Activated CD4-positive, alpha-beta T cell treated with anti-CD3 and anti-CD28 coated beads, Interleukin-2, amount 10 ng/mL, durations not matched to agents 7 days and 5 days (primary cell): ENCODE measurements at regions not wholly inside any gene's neighbourhood (a gene's known extent, or its start where the extent isn't known, plus 50 kb on each side); places are given as distances from the start of the nearest gene placed in this dataset.
"Not testable (repeated sequence)": the region's sequence is repeated elsewhere in the genome, so short reads cannot be mapped to it uniquely, and the experiment has no call there.

ENCODE experiments used
- CTCF ChIA-PET: fragments of 350-600 bp; sonication (Branson Sonifier 250); formaldehyde crosslinking; loops from one replicate; lab custom pipeline; 2021; ENCODE audit warnings: antibody characterized with exemption; lab: Charles Lee
- POLR2A ChIA-PET: fragments of 350-600 bp; sonication (Branson Sonifier 250); formaldehyde crosslinking; loops from one replicate; lab custom pipeline; 2021; ENCODE audit warnings: antibody characterized with exemption; lab: Charles Lee
- DNase-seq: peaks from one replicate; pipeline ENCODE4 v3.0.0-alpha.2; 2020
- H3K27ac Mint-ChIP-seq: one replicate; pipeline ENCODE4 v1.8.0; 2021; ENCODE audit warnings: mild to moderate bottlenecking, moderate library complexity, mixed read lengths
- H3K27me3 Mint-ChIP-seq: one replicate; pipeline ENCODE4 v1.8.0; 2021; ENCODE audit warnings: mixed read lengths
- H3K36me3 Mint-ChIP-seq: one replicate; pipeline ENCODE4 v1.8.0; 2021; ENCODE audit warnings: low read depth, mixed read lengths
- H3K4me1 Mint-ChIP-seq: one replicate; pipeline ENCODE4 v1.8.0; 2021; ENCODE audit warnings: mixed read lengths
- H3K4me3 Mint-ChIP-seq: one replicate; pipeline ENCODE4 v1.8.0; 2021; ENCODE audit warnings: mild to moderate bottlenecking, moderate library complexity, mixed read lengths
- H3K9me3 Mint-ChIP-seq: one replicate; pipeline ENCODE4 v1.8.0; 2021; ENCODE audit warnings: mixed read lengths

DNA sequence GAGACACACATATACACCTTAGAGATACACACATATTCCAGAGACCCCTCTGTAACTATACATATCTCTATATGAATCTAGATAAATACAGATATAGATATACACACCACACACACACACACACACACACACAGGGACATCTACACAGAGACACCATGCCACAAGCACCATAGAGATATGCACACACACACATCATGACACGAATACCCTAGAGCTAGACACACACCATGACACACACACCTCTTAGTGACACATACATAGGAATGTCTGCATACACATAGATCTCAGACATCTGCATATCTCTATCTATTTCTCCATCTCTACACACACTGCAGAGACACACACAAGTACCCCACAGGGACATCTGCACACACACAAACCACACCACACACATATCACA lies 270.0 kb downstream of the CYRIA start:
- ChIA-PET POLR2A (no interaction called here), CTCF (no interaction called here)
- H3K36me3 Mint-ChIP-seq, result no peaks in the 10 kb centered on the region
- no peaks in the 10 kb centered on the region for H3K4me1 Mint-ChIP-seq
- H3K27ac Mint-ChIP-seq, result no peak overlapping the region
- DNase-seq, result no peak
- no peak overlapping the region for H3K4me3 Mint-ChIP-seq
- no peaks in the 10 kb centered on the region for H3K27me3 Mint-ChIP-seq
- H3K9me3 Mint-ChIP-seq, result no peaks in the 10 kb centered on the region

DNA sequence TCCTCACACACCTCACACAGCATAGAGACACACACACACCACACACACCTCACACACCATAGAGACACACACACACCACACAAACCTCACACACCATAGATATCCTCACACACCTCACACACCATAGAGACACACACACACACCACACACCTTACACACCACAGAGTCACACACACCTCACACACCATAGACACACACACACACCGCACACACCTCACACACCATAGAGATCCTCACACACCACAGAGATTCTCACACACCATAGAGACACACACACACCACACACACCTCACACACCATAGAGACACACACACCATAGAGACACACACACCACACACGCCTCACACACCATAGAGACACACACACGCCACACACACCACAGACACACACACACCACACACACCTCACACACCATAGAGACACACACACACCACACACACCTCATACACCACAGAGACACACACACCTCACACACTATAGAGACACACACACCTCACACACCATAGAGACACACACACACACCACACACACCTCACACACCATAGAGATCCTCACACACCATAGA lies 270.6 kb downstream of the CYRIA start:
- H3K36me3 Mint-ChIP-seq, result no peaks in the 10 kb centered on the region
- no peaks in the 10 kb centered on the region for H3K27me3 Mint-ChIP-seq
- POLR2A ChIA-PET, result no interaction called here
- no peak overlapping the region for H3K27ac Mint-ChIP-seq
- no peak overlapping the region for H3K4me3 Mint-ChIP-seq
- CTCF ChIA-PET, result no interaction called here
- no peaks in the 10 kb centered on the region for H3K9me3 Mint-ChIP-seq
- no peak for DNase-seq
- H3K4me1 Mint-ChIP-seq, result no peaks in the 10 kb centered on the region

DNA sequence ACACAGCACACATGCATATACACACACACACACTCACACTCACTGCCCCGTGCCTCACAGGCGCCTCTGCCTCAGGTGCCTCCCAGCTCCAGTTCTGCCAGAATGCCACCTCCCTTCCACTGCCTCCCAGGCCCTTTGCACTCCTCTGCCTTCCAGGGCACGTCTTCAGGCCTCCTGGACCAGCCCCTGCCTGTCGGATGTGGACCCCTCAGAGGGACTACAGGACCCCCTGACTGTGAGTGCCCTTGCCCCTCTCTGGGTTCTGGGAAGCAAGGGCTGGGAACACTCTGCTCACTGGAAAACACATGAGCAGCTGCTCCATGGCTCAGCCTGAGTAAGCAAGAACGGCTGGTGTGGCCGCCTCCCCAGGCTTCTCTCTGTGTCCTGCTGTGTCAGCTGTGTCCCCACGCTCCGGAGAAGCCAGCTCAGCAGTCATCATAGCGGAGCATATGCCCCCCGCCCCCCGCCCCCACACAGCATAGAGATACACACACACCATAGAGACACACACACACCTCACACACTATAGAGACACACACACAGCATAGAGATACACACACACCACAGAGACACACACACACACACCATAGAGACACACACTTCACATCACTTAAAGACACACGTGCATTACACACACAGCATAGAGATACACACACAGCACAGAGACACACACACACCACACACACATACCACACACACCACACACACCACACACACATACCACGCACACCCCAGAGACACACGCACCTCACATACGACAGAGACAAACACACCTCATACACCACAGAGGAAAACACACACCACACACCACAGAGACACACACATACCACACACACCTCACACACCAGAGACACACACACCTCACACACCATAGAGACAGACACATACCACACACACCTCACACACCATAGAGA lies 271.3 kb downstream of the CYRIA start:
- Mint-ChIP-seq H3K9me3 (no peaks in the 10 kb centered on the region), H3K4me3 (no peak overlapping the region), H3K36me3 (no peaks in the 10 kb centered on the region), H3K27me3 (no peaks in the 10 kb centered on the region), H3K4me1 (no peaks in the 10 kb centered on the region), H3K27ac (no peak overlapping the region)
- no peak for DNase-seq
- ChIA-PET CTCF (no interaction called here), POLR2A (no interaction called here)

DNA sequence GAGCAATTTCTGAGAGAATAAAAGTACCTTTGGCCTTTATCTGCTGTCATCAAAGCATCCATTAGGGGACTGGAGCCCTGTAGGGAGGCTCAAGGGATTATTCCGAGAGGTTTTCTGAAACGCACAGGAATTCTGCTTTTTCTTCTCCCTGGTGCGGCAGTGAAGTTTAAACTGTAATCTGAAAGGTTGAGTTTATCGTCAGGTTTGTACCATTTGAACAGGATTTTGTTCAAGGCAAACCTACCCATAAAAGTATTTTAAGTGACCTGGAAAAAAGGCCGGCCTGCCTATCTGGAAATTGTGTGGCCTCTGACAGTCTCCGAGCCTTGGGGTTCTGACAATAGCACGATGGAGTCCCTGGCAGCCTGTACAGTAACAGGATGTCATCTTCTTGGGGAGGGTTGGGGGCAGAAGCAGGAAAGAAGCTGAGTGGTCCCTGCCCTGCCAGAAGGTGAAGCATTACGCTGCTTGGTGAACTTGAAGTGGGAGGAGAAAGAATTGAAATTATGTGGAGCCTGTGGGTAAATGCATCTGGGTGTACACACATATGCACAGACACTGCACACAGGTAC lies 272.0 kb downstream of the CYRIA start:
- Mint-ChIP-seq H3K36me3 (no peaks in the 10 kb centered on the region), H3K27ac (no peak overlapping the region), H3K4me3 (no peak overlapping the region), H3K9me3 (no peaks in the 10 kb centered on the region), H3K27me3 (no peaks in the 10 kb centered on the region), H3K4me1 (no peaks in the 10 kb centered on the region)
- no peak for DNase-seq
- POLR2A ChIA-PET, result no interaction called here
- CTCF ChIA-PET, result no interaction called here

DNA sequence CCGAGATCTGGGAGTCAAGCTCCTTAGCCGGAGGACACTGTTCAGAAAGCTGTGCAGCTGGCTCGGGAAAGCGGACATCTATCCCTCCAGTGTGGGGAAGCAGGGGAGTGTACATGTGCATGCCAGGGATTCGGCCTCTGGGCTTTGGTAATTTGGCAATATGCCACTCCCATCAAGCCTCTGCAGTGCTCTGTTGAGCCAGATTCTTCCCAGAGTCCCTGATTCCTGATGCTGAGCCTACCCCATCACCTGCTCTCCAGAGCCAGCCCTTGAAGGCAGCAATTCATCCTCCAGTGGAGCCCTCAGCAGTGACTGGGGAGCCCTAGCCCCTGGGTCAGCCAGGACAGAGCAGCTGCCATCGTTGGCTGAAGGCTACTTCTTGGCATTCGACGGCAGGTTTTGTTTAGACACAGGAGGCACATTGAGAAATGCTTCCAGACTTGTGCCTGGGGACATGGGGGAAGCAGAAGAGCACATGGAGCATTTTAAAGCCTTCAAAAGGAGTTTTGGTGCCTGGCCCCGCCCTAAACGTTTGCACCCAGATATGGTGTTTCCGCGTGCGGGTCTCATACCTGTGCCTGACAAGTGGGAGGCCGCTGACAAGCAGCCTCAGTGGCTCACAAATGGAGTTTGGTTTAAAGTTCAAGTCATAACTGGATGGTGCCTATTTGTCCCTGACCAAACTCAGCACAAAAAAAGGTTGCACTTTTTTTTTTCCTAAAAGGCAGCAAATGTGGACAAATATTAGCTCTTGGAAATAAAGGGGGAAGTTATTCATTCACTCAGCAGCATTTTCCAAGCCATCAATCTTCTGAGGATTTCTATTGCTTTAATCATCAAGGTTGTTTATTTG lies 272.8 kb downstream of the CYRIA start:
- Mint-ChIP-seq H3K4me3 (no peak overlapping the region), H3K36me3 (no peaks in the 10 kb centered on the region), H3K27me3 (no peaks in the 10 kb centered on the region), H3K4me1 (no peaks in the 10 kb centered on the region), H3K9me3 (no peaks in the 10 kb centered on the region), H3K27ac (no peak overlapping the region)
- CTCF ChIA-PET, result no interaction called here
- DNase-seq, result no peak
- POLR2A ChIA-PET, result no interaction called here

DNA sequence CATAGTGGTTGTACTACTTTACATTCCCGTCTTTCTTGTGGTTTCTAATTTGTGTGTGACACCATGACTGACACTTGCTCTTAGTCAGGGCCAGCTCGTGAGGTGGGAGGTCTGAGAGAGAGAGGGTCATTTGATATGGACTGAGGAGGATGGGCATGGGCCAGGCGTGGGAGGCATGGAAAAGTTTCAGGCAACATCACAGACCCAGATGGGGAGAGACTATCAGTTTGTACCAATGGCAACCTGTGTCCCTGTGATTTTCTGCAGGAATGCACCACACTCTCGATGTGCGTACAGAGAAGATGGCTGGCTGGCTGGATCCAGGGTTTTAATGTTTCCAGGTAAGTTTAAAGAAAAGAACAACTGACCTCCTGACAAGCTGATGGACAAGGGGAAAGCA lies 273.6 kb downstream of the CYRIA start:
- no peak overlapping the region for H3K27ac Mint-ChIP-seq
- no peaks in the 10 kb centered on the region for H3K36me3 Mint-ChIP-seq
- no peak for DNase-seq
- H3K4me1 Mint-ChIP-seq, result no peaks in the 10 kb centered on the region
- POLR2A ChIA-PET, result no interaction called here
- H3K9me3 Mint-ChIP-seq, result no peaks in the 10 kb centered on the region
- CTCF ChIA-PET, result no interaction called here
- H3K27me3 Mint-ChIP-seq, result no peaks in the 10 kb centered on the region
- H3K4me3 Mint-ChIP-seq, result no peak overlapping the region

DNA sequence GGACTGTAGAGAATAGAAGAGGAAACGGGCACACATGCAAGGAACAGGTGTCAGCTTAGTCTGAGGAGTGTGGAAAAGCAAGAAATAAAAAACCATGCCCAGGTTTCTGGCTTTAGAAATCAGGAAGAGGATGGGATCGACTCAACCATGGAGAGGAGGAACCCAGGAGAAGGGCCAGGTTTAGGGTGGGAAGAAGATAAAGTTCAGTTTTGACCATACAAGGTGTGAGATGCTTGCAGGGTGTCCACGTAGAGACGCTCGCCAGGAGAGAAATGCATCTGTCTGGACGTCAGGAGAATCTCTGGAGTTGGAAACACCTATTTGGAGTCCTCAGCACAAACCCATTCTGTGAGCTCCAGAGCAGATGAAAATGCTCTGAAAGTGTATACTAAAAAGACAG lies 275.1 kb downstream of the CYRIA start:
- DNase-seq, result no peak
- H3K27ac Mint-ChIP-seq, result no peak overlapping the region
- ChIA-PET POLR2A (no interaction called here), CTCF (no interaction called here)
- no peaks in the 10 kb centered on the region for H3K4me1 Mint-ChIP-seq
- H3K4me3 Mint-ChIP-seq, result no peak overlapping the region
- H3K36me3 Mint-ChIP-seq, result no peaks in the 10 kb centered on the region
- H3K27me3 Mint-ChIP-seq, result no peaks in the 10 kb centered on the region
- H3K9me3 Mint-ChIP-seq, result no peaks in the 10 kb centered on the region

DNA sequence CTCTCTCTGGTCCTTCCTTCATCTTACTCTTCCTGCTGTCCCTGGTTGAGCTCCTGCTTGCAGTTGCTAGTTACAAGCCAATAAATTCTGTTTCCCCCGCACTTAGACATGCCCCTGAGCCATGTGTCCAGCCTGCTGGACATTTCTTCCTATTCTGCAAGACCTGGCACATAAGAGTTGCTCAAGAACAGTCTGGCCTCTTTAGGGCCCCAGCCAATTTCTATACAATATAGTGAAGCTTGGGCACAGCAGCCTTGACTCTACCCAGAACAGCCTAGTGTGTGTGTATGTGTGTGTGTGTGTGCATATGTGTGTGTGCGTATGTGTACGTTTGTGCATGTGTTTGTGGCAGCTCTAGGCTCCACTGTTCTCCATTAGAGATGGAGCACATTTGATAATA lies 276.0 kb downstream of the CYRIA start:
- Mint-ChIP-seq H3K9me3 (no peaks in the 10 kb centered on the region), H3K4me1 (no peaks in the 10 kb centered on the region), H3K27me3 (no peaks in the 10 kb centered on the region), H3K36me3 (no peaks in the 10 kb centered on the region), H3K27ac (no peak overlapping the region), H3K4me3 (no peak overlapping the region)
- CTCF ChIA-PET, result no interaction called here
- DNase-seq, result no peak
- POLR2A ChIA-PET, result no interaction called here

DNA sequence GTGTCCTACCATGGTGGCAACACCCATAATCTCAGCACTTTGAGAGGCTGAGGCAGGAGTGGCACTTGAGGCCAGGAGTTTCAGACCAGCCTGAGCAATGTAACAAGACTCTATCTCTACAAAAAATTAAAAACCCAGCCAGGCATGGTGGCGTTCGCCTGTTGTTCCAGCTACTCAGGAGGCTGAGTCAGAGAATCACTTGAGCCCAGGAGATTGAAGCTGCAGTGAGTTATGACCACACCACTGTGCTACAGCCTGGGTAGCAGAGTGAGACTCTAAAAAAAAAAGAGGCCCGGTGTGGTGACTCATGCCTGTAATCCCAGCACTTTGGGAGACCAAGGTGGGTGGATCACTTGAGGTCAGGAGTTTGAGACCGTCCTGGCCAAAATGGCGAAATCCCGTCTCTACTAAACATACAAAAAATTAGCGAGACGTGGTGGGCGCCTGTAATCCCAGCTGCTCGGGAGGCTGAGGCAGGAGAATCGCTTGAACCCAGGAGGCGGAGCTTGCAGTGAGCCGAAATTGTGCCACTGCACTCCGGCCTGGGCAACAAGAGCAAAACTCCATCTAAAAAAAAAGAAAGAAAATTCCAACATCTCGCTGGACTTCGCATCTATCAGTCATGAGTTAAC lies 277.3 kb downstream of the CYRIA start:
- H3K4me3 Mint-ChIP-seq, H3K9me3 Mint-ChIP-seq, H3K27me3 Mint-ChIP-seq, POLR2A ChIA-PET, H3K36me3 Mint-ChIP-seq, DNase-seq, H3K4me1 Mint-ChIP-seq, H3K27ac Mint-ChIP-seq, CTCF ChIA-PET: not testable (repeated sequence)

DNA sequence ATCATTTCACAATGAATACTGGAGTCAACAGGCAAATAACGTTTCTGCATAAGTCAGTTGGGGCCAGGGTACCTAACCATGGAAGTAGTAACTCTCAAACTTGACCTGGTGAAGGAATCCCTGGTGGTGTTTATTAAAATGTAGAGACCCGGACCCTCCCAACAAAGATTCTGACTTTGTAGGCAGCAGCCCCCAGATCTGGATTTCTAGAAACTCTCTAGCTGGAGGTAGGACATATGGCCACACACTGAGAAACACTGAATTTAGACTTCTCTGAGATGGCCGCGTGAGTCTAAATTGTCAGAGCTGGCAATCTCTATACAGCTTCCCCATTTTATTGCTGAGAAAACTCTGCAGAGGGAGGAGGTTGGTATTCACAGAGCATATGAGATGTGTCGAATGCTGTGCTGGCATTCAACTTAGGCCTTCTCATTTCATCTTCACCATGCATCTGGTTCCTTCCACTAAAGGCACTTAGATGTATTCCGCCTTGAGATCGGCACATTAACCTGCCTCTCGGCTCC lies 278.1 kb downstream of the CYRIA start:
- H3K36me3 Mint-ChIP-seq, result no peaks in the 10 kb centered on the region
- H3K4me3 Mint-ChIP-seq, result no peak overlapping the region
- no peaks in the 10 kb centered on the region for H3K9me3 Mint-ChIP-seq
- no peaks in the 10 kb centered on the region for H3K4me1 Mint-ChIP-seq
- H3K27me3 Mint-ChIP-seq, result no peaks in the 10 kb centered on the region
- no peak overlapping the region for H3K27ac Mint-ChIP-seq
- ChIA-PET CTCF (no interaction called here), POLR2A (no interaction called here)
- no peak for DNase-seq

DNA sequence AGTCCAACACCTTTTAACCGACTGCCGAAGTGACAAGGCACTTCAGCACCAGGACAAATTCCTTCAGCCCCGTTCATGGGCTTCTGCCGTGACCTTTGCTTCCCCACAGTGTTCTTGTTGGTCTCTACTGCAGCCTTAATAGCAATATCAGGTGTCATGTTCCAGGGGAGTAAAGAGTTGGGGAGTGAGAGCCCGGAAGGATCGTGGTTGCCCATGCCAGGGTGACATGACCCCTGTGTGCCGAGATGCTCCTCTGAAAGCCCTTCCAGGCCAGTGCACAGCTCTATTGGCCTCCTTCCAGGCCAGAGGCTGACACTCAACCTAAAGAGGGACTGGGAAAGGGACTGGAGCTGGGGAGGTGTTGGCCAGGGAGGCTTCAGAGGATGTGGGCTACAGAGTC lies 279.2 kb downstream of the CYRIA start:
- Mint-ChIP-seq H3K4me1 (no peaks in the 10 kb centered on the region), H3K36me3 (no peaks in the 10 kb centered on the region), H3K27me3 (no peaks in the 10 kb centered on the region), H3K9me3 (no peaks in the 10 kb centered on the region), H3K4me3 (no peak overlapping the region), H3K27ac (no peak overlapping the region)
- DNase-seq, result no peak
- CTCF ChIA-PET, result no interaction called here
- POLR2A ChIA-PET, result no interaction called here

DNA sequence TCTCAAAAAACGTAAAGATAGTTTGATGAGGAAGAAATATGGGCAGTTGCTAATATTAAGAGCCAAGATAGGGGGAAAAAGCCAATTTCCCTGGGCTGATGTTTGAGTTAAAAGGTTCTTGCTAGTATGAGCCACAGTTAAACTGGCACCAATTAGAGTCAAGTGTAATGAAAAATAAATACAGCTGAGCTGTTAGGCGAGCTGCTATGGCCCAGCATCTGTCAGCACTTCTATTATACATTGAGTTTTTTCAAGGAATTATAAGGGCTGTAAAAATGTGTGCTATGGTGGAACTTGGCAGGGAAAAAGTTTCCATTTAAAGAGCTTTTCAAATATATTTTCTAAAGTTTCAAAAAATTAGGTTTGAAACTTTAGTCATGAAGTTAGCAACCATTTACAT lies 279.6 kb downstream of the CYRIA start:
- no peaks in the 10 kb centered on the region for H3K4me1 Mint-ChIP-seq
- no peak overlapping the region for H3K4me3 Mint-ChIP-seq
- H3K9me3 Mint-ChIP-seq, result no peaks in the 10 kb centered on the region

More for the DNA sequence above, 279.6 kb downstream of the CYRIA start:
- DNase-seq, result no peak
- ChIA-PET CTCF (no interaction called here), POLR2A (no interaction called here)
- Mint-ChIP-seq H3K27me3 (no peaks in the 10 kb centered on the region), H3K27ac (no peak overlapping the region), H3K36me3 (no peaks in the 10 kb centered on the region)
